ENCODE measurements at regions not wholly inside any gene's neighbourhood (a gene's known extent, or its start where the extent isn't known, plus 50 kb on each side); places are given as distances from the start of the nearest gene placed in this dataset.

DNA sequence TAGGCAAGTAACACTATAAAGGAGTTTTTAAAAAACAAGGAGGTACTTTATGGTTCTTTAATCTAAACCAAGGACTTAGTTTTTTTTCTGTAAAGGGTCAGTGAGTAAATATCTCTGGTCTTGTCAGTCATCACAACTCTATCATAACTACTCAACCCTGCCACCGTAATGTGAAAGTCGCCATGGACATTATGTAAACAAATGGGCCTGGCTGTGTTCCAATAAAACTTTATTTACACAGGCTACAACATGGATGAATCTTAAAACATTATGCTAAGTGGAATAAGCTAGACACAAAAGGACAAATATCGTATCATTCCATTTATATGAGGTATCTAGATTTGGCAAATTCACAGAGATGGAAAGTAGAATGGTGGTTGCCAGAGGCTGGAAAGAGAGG lies 60.8 kb upstream of the SP4 start:
- TF ChIP-seq, protein P1, sequence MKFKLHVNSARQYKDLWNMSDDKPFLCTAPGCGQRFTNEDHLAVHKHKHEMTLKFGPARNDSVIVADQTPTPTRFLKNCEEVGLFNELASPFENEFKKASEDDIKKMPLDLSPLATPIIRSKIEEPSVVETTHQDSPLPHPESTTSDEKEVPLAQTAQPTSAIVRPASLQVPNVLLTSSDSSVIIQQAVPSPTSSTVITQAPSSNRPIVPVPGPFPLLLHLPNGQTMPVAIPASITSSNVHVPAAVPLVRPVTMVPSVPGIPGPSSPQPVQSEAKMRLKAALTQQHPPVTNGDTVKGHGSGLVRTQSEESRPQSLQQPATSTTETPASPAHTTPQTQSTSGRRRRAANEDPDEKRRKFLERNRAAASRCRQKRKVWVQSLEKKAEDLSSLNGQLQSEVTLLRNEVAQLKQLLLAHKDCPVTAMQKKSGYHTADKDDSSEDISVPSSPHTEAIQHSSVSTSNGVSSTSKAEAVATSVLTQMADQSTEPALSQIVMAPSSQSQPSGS (CRISPR knock-in tag; IDR thresholded peaks at IDR 0.05; ENCODE audit: borderline replicate concordance, low read depth): no peak
- TF ChIP-seq, protein P2, sequence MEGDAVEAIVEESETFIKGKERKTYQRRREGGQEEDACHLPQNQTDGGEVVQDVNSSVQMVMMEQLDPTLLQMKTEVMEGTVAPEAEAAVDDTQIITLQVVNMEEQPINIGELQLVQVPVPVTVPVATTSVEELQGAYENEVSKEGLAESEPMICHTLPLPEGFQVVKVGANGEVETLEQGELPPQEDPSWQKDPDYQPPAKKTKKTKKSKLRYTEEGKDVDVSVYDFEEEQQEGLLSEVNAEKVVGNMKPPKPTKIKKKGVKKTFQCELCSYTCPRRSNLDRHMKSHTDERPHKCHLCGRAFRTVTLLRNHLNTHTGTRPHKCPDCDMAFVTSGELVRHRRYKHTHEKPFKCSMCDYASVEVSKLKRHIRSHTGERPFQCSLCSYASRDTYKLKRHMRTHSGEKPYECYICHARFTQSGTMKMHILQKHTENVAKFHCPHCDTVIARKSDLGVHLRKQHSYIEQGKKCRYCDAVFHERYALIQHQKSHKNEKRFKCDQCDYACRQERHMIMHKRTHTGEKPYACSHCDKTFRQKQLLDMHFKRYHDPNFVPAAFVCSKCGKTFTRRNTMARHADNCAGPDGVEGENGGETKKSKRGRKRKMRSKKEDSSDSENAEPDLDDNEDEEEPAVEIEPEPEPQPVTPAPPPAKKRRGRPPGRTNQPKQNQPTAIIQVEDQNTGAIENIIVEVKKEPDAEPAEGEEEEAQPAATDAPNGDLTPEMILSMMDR (IDR thresholded peaks at IDR 0.05): no peak
- TF ChIP-seq ELF4 (CRISPR knock-in tag; IDR thresholded peaks at IDR 0.05; ENCODE audit: low read depth): no peak
- TF ChIP-seq HMGXB4 (CRISPR knock-in tag; IDR thresholded peaks at IDR 0.05): no peak
- no peak for TF ChIP-seq NR1H2 (CRISPR knock-in tag; IDR thresholded peaks at IDR 0.05)
- TF ChIP-seq USF2 (CRISPR knock-in tag; IDR thresholded peaks at IDR 0.05): no peak
- no peak for TF ChIP-seq ERG (CRISPR knock-in tag; IDR thresholded peaks at IDR 0.05)
- TF ChIP-seq, protein P3, sequence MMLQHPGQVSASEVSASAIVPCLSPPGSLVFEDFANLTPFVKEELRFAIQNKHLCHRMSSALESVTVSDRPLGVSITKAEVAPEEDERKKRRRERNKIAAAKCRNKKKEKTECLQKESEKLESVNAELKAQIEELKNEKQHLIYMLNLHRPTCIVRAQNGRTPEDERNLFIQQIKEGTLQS (CRISPR knock-in tag; conservative IDR thresholded peaks at IDR 0.05): no peak
- TF ChIP-seq, protein P4, sequence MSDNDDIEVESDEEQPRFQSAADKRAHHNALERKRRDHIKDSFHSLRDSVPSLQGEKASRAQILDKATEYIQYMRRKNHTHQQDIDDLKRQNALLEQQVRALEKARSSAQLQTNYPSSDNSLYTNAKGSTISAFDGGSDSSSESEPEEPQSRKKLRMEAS (CRISPR knock-in tag; IDR thresholded peaks at IDR 0.05): no peak
- no peak for TF ChIP-seq KAT7 (CRISPR knock-in tag; IDR thresholded peaks at IDR 0.05; ENCODE audit: borderline replicate concordance)
- no peak for TF ChIP-seq SMAD3 (CRISPR knock-in tag; IDR thresholded peaks at IDR 0.05; ENCODE audit: borderline replicate concordance)
- no peak for TF ChIP-seq NFYB (CRISPR knock-in tag; conservative IDR thresholded peaks at IDR 0.05; ENCODE audit: low read depth)
